ENCODE measurements at regions not wholly inside any gene's neighbourhood (a gene's known extent, or its start where the extent isn't known, plus 50 kb on each side); places are given as distances from the start of the nearest gene placed in this dataset.

GRCh38 chr13:105921711-105922110 lies 613.8 kb downstream of the EFNB2 start:
- Histone ChIP-seq H3K36me3 (ENCODE audit: control insufficient read depth, insufficient read depth, low read length, severe bottlenecking) (no peaks in the 10 kb centered on the region), H3K27me3 (replicated peaks; ENCODE audit: control insufficient read depth, insufficient read depth, low read length) (no peaks in the 10 kb centered on the region), H3K9me3 (ENCODE audit: control insufficient read depth, low read length) (no peaks in the 10 kb centered on the region), H3K4me1 (ENCODE audit: control insufficient read depth, insufficient read depth, low read length) (peaks cover 28% of the 10 kb centered on the region), H3K9ac (ENCODE audit: low read length) (no peak overlapping the region), H3K4me3 (ENCODE audit: low read length) (no peak overlapping the region)
- no peak for DNase-seq (ENCODE audit: low read depth)

- Histone ChIP-seq H3K27me3 (replicated peaks; ENCODE audit: control insufficient read depth, insufficient read depth, low read length) (no peaks in the 10 kb centered on the region), H3K9me3 (ENCODE audit: control insufficient read depth, low read length) (no peaks in the 10 kb centered on the region), H3K4me1 (ENCODE audit: control insufficient read depth, insufficient read depth, low read length) (peaks cover 26% of the 10 kb centered on the region), H3K9ac (ENCODE audit: low read length) (no peak overlapping the region), H3K4me3 (ENCODE audit: low read length) (no peak overlapping the region), H3K36me3 (ENCODE audit: control insufficient read depth, insufficient read depth, low read length, severe bottlenecking) (no peaks in the 10 kb centered on the region)
- peak; percentile 59 for DNase-seq (ENCODE audit: low read depth)
These were observed 615.1 kb downstream of the EFNB2 start for GRCh38 chr13:105920370-105920769.

GRCh38 chr13:105918842-105919741 lies 616.4 kb downstream of the EFNB2 start:
- H3K4me3 ChIP-seq (ENCODE audit: low read length): peak overlapping the region; percentile 47
- no peaks in the 10 kb centered on the region for H3K27me3 ChIP-seq (replicated peaks; ENCODE audit: control insufficient read depth, insufficient read depth, low read length)
- H3K4me1 ChIP-seq (ENCODE audit: control insufficient read depth, insufficient read depth, low read length): peaks cover 38% of the 10 kb centered on the region
- peak; percentile 39 for DNase-seq (ENCODE audit: low read depth)
- H3K9ac ChIP-seq (ENCODE audit: low read length): no peak overlapping the region
- H3K36me3 ChIP-seq (ENCODE audit: control insufficient read depth, insufficient read depth, low read length, severe bottlenecking): no peaks in the 10 kb centered on the region
- H3K9me3 ChIP-seq (ENCODE audit: control insufficient read depth, low read length): no peaks in the 10 kb centered on the region

GRCh38 chr13:105915146-105915850 lies 620.2 kb downstream of the EFNB2 start:
- Histone ChIP-seq H3K36me3 (ENCODE audit: control insufficient read depth, insufficient read depth, low read length, severe bottlenecking) (no peaks in the 10 kb centered on the region), H3K27me3 (replicated peaks; ENCODE audit: control insufficient read depth, insufficient read depth, low read length) (no peaks in the 10 kb centered on the region), H3K4me3 (ENCODE audit: low read length) (peak overlapping the region; percentile 72), H3K9me3 (ENCODE audit: control insufficient read depth, low read length) (no peaks in the 10 kb centered on the region), H3K4me1 (ENCODE audit: control insufficient read depth, insufficient read depth, low read length) (peaks cover 31% of the 10 kb centered on the region), H3K9ac (ENCODE audit: low read length) (peak overlapping the region; percentile 40)
- DNase-seq (ENCODE audit: low read depth): no peak

DNA sequence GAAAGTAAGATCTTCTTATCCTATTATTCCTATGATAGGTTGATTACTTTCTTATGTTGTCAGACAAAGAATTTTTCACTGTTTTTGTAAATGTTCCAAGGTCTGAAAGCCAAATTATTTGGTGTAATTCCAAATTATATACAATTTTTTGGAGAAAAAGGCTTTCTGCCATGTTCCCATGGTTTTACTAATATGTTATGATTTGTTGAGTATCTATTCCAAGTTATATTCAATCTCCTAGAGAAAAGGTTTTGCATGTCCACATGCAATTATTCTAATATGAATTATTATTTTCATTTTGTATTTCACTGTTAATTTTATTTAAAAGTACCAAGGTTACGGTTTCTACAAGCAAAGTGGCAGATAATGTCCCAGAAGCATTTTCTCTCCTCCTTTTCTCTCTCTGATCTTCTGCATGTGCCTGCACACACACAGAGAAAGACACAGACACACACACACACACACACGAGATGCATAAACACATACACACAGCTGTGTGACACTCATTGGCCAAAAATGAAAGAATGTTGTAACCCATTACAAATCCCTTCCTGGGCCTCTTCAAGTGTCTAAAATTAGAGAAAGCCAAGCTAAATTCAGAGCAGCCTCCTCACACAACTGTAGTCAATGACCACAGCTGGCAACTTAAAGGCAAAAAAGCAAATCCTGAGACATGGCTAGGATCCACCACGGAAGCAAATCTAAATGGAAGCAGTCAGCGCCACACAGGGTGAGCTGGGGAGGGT lies 621.0 kb downstream of the EFNB2 start:
- Histone ChIP-seq H3K4me1 (ENCODE audit: control insufficient read depth, insufficient read depth, low read length) (peaks cover 23% of the 10 kb centered on the region), H3K27me3 (replicated peaks; ENCODE audit: control insufficient read depth, insufficient read depth, low read length) (no peaks in the 10 kb centered on the region), H3K36me3 (ENCODE audit: control insufficient read depth, insufficient read depth, low read length, severe bottlenecking) (no peaks in the 10 kb centered on the region), H3K4me3 (ENCODE audit: low read length) (peak overlapping the region; percentile 72), H3K9me3 (ENCODE audit: control insufficient read depth, low read length) (no peaks in the 10 kb centered on the region), H3K9ac (ENCODE audit: low read length) (peak overlapping the region; percentile 40)
- DNase-seq (ENCODE audit: low read depth): peak; percentile 78

DNA sequence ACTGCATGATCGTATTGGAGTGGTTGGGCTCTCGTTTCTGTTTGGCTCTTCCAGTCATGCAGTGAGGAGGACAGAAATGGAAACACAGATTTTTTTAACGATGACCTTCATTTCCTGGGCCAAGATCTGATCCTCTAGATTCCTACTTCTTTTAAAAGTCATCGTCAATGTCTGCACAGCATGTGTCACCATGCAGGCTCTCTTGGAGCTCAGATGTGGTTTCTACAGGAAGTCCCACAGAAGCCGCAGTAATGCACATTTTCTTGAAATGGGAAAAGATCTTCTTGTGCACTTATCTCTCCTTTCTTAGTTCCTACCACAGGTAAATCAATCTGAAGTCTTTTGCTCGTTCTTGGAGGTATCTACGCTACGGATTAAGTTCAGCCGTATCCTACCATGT lies 626.9 kb downstream of the EFNB2 start:
- H3K9me3 ChIP-seq (ENCODE audit: control insufficient read depth, low read length): no peaks in the 10 kb centered on the region
- no peaks in the 10 kb centered on the region for H3K36me3 ChIP-seq (ENCODE audit: control insufficient read depth, insufficient read depth, low read length, severe bottlenecking)
- DNase-seq (ENCODE audit: low read depth): no peak
- no peaks in the 10 kb centered on the region for H3K4me1 ChIP-seq (ENCODE audit: control insufficient read depth, insufficient read depth, low read length)
- H3K27me3 ChIP-seq (replicated peaks; ENCODE audit: control insufficient read depth, insufficient read depth, low read length): no peaks in the 10 kb centered on the region
- no peak overlapping the region for H3K9ac ChIP-seq (ENCODE audit: low read length)
- H3K4me3 ChIP-seq (ENCODE audit: low read length): no peak overlapping the region

GRCh38 chr13:105907319-105908019 lies 628.0 kb downstream of the EFNB2 start:
- no peak overlapping the region for H3K4me3 ChIP-seq (ENCODE audit: low read length)
- no peaks in the 10 kb centered on the region for H3K27me3 ChIP-seq (replicated peaks; ENCODE audit: control insufficient read depth, insufficient read depth, low read length)
- no peaks in the 10 kb centered on the region for H3K9me3 ChIP-seq (ENCODE audit: control insufficient read depth, low read length)
- H3K4me1 ChIP-seq (ENCODE audit: control insufficient read depth, insufficient read depth, low read length): no peaks in the 10 kb centered on the region
- DNase-seq (ENCODE audit: low read depth): no peak
- H3K9ac ChIP-seq (ENCODE audit: low read length): no peak overlapping the region
- no peaks in the 10 kb centered on the region for H3K36me3 ChIP-seq (ENCODE audit: control insufficient read depth, insufficient read depth, low read length, severe bottlenecking)

- no peaks in the 10 kb centered on the region for H3K27me3 ChIP-seq (replicated peaks; ENCODE audit: control insufficient read depth, insufficient read depth, low read length)
These were observed 628.7 kb downstream of the EFNB2 start for GRCh38 chr13:105906746-105907145.

DNA sequence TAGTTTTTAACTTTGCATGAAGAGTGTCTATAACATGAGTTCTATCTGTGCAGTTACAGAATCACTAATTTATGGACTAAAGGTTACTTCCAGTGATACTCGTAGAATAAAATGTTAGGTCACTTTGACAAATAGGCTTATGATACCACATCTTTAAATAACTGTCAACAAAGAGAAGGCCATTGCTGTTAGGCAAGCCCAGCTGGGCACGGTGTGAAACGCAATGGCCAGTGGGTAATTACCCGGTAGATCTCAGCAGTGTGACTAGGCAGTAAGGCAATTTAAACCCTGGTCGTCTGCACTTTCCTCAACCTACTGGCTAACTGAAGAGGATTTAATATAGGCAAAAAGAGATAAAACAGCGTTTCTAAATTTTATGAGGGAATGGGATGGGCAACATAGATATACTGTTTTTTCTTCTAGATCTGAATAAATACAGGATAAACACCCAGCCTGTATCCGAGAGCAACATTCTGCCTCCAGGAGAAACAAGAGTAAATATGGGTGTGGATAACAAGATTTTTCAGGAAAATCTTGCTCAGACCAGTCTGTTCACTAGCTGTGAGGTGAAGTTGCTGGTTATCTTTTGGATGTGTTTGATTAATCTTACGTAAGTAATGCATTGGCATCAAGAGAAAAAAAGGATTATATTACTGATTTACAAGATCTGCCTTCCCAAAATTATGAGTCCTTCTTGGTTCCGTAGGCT lies 631.3 kb downstream of the EFNB2 start:
- no peaks in the 10 kb centered on the region for H3K36me3 ChIP-seq (ENCODE audit: control insufficient read depth, insufficient read depth, low read length, severe bottlenecking)
- no peaks in the 10 kb centered on the region for H3K4me1 ChIP-seq (ENCODE audit: control insufficient read depth, insufficient read depth, low read length)
- no peak overlapping the region for H3K9ac ChIP-seq (ENCODE audit: low read length)
- DNase-seq (ENCODE audit: low read depth): no peak
- no peak overlapping the region for H3K4me3 ChIP-seq (ENCODE audit: low read length)
- no peaks in the 10 kb centered on the region for H3K9me3 ChIP-seq (ENCODE audit: control insufficient read depth, low read length)
- H3K27me3 ChIP-seq (replicated peaks; ENCODE audit: control insufficient read depth, insufficient read depth, low read length): no peaks in the 10 kb centered on the region

More at GRCh38 chr13:105906746-105907145, 628.7 kb downstream of the EFNB2 start:
- Histone ChIP-seq H3K36me3 (ENCODE audit: control insufficient read depth, insufficient read depth, low read length, severe bottlenecking) (no peaks in the 10 kb centered on the region), H3K4me1 (ENCODE audit: control insufficient read depth, insufficient read depth, low read length) (no peaks in the 10 kb centered on the region), H3K4me3 (ENCODE audit: low read length) (no peak overlapping the region), H3K9ac (ENCODE audit: low read length) (no peak overlapping the region), H3K9me3 (ENCODE audit: control insufficient read depth, low read length) (no peaks in the 10 kb centered on the region)
- DNase-seq (ENCODE audit: low read depth): no peak

DNA sequence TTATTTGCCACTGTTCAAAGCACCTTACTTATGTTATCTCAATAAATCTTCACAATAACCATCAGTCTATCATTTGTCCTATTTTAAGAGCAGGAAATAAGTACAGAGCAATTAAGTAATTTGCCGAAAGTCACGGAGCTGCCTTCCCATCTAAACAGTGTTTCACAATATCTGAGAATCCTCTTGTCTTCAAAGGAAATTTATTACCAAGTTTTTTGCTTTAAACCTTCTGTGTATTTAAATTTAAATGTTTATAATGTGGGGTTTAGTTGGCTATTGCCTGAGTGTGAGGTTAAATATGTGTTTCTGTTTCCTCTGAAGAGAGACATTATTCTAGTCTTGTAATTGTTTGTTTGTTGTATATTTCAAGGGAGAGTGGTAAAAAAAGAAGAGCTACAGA lies 633.1 kb downstream of the EFNB2 start:
- Histone ChIP-seq H3K27me3 (replicated peaks; ENCODE audit: control insufficient read depth, insufficient read depth, low read length) (no peaks in the 10 kb centered on the region), H3K4me3 (ENCODE audit: low read length) (no peak overlapping the region), H3K9me3 (ENCODE audit: control insufficient read depth, low read length) (no peaks in the 10 kb centered on the region), H3K9ac (ENCODE audit: low read length) (no peak overlapping the region), H3K4me1 (ENCODE audit: control insufficient read depth, insufficient read depth, low read length) (no peaks in the 10 kb centered on the region), H3K36me3 (ENCODE audit: control insufficient read depth, insufficient read depth, low read length, severe bottlenecking) (no peaks in the 10 kb centered on the region)
- DNase-seq (ENCODE audit: low read depth): no peak

Data from adipocyte (in vitro differentiated cells).